HG03520 (cell line): ENCODE measurements at regions not wholly inside any gene's neighbourhood (a gene's known extent, or its start where the extent isn't known, plus 50 kb on each side); places are given as distances from the start of the nearest gene placed in this dataset.

Experiments used
- ATAC-seq: cut with Tn5 transposase; IDR thresholded peaks from one replicate; pipeline ENCODE4 v1.9.1; 2021; ENCODE audit warnings: mild to moderate bottlenecking, moderate library complexity; ENCODE audit not compliant: unreplicated experiment

DNA sequence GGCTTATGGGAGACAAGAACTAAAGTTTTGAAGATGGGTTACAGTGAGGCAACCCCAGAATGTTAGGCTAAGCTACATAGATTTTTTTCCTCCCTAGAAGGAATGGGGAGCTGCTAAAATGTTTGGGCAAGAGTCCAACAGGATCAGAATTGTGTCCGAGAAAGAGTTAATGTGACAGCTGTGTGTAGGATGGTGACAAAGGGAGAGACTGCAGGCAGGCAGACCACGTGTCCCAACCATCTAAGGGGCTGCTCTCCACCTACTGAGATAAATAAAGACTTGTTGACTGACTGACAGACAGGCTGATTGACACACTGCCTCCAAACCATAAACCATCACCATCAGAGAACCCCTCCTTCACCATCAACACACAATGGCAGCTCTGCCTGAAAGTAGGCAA lies 133.7 kb upstream of the CTTNBP2NL start:
- no peak for ATAC-seq

DNA sequence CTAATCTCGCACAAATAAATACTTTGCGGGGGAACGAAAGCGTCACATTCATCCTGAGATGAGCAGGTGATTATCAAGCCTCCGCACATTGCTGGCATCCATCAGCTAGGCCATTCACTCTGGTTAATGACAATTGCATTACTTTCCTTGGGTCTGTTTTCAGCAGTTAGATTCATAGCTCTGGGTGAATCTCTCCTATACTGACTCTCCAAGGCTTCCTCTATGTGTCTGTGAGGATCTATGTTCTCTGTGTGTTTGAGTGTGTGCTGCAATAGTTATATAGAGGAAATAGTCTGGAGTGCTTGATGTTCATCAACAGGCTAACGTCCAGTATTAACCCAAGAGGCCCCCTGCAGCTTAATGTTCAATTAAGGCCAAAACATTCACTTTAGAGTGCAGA lies 133.0 kb upstream of the CTTNBP2NL start:
- ATAC-seq, result no peak

GRCh38 chr1:112263453-112263852 lies 132.6 kb upstream of the CTTNBP2NL start:
- ATAC-seq, result no peak

DNA sequence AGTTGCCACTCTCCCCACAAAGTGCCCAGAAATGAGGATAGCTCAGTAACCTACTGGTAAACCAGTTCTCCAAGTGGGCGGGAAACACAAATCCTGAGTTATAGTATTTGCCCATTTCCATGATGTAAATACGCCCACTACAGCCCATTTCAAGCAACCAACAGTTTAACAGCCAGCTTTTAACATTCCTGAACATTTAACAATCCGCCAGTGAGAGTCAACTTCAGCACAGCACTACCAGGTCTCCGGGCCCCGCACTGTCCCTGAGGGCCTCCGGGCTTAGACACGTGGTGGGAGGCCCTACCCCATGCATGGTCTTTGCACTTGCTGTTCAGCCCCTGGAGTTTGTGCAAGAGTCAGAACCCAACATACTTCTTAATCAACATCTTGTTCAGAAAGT lies 132.0 kb upstream of the CTTNBP2NL start:
- ATAC-seq, result no peak

DNA sequence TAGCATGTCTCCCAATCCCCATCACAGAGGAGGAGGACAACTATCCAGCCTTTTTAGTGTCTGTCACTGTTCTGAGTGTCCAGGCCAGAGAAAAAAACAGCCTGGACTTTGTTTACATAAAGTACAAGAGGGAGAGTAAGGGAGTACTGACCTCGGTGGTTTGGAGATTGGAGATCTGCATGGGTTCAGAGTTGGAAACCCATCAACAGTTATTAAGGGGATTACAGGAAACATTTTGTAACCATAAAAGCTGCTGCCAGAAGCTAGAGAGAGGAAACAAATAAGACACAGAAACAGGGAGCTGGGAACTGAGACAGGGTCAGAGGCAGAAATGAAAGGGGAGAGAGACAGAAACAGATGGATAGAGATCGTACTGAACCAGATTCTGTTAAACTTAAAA lies 131.5 kb upstream of the CTTNBP2NL start:
- no peak for ATAC-seq

- no peak for ATAC-seq
Measured at GRCh38 chr1:112265931-112266330, 130.1 kb upstream of the CTTNBP2NL start.

- no peak for ATAC-seq
Measured at GRCh38 chr1:112267206-112267605, 128.8 kb upstream of the CTTNBP2NL start.

DNA sequence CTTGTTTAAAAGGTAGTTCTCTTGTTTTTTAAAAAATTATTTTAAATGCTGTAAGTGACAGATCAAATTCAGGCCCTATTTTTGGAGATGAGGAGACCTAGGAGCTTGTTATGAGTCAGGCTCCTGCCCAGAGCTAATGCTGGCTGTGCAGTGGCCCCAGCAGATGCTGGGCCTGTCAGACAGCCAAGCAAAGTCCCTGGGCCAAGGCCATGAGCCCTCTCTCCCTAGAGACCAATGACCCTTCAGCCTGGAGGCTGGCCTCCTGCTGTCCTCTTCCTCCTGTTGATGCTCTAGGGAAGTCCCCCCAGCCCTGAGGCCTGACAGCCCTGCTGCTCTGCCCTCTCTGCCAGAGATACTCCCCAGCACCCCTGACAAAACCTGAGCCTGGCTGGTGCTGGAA lies 128.1 kb upstream of the CTTNBP2NL start:
- no peak for ATAC-seq

DNA sequence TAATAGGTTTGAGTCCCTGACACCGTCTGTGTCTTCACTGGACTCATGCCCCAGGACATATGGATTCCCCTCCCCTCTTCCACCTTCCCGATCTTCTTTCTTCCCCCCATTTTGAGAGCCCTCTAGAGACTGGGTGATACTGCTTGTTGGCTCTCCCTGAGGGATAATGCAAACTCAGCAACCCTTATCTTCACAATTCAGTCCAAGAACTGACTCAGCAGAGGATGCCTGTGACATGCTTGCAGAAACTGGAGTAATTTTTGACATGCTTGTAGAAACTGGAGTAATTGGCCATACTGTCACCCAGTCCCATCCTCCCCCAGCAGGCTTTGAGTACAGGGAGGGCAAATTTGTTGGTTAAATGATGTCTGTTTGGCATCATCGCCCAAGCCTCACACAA lies 127.6 kb upstream of the CTTNBP2NL start:
- ATAC-seq, result no peak

DNA sequence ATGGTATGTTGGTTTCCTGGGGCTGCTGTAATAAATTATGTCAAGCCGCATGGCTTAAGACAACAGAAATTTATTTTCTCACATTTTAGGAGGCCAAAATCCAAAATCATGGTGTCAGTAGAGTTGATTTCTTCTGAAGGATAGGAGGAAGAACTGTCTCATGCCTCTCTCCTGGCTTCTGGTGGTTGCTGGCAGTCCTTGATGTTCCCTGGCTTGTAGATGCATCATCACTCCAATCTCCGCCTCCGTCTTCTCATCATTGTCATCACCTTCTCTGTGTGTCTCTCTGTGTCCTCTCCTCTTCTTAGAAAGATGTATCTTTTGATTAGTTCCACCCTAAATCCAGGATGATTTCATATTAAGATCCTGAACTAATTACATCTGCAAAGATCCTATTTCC lies 124.7 kb upstream of the CTTNBP2NL start:
- no peak for ATAC-seq

DNA sequence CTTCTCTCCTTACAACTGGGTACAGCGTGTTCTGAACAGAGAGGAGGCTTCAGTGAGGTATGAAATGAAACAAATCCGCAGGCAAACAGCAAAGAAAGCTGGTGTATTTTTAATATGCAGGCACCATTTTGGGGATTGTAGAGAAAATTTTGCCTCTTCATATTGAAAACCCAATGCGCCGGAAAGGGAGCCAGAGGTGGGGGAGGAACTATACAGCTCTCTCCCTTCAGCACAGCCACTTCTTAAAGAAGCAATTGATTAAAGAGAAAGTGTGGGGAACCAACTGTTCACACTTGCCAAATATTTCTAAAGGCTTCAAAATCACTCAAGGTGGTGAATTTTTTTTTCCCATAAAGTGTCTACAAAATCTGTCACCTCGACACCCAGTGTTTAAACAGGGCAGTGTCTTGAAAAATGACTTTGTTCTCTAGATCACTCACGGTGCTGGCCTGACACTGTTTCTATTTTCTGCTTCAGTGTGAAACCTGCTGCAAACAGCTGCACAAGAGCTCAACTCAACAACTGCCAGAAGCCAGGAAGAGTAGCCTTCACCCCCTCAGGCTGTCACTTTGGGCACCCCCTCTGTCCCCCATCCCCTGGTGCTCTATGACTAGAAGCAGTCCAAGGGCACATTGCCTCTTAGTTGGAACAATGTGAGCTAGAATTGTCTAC lies 123.8 kb upstream of the CTTNBP2NL start:
- no peak for ATAC-seq

GRCh38 chr1:112284796-112285195 lies 111.2 kb upstream of the CTTNBP2NL start:
- ATAC-seq, result no peak

GRCh38 chr1:112285316-112285715 lies 110.7 kb upstream of the CTTNBP2NL start:
- no peak for ATAC-seq

- no peak for ATAC-seq
Measured at GRCh38 chr1:112285746-112286145, 110.3 kb upstream of the CTTNBP2NL start.

DNA sequence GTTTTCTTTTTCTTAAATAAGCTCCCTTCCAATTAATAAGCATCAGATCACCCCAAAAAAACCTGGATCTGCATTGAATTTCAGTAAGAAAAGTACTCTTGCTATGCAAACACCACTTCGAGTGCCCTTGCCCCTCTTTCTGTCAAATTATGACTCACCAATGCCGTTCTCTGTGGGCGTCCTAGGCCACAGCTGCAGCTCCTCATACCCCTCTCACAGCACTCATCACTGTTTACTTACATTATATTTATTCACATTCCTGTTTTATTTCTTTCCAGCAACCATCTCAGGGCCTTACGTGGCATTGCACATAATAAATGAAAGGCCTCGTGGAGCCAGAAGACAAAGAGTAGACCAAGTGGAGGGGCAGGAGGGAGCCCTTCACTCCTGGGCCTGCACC lies 99.1 kb upstream of the CTTNBP2NL start:
- ATAC-seq, result no peak

- no peak for ATAC-seq
Measured at GRCh38 chr1:112297536-112297935, 98.5 kb upstream of the CTTNBP2NL start.

GRCh38 chr1:112298558-112298957 lies 97.5 kb upstream of the CTTNBP2NL start:
- ATAC-seq, result no peak

GRCh38 chr1:112304126-112304525 lies 91.9 kb upstream of the CTTNBP2NL start:
- no peak for ATAC-seq

GRCh38 chr1:112304612-112305011 lies 91.4 kb upstream of the CTTNBP2NL start:
- no peak for ATAC-seq

DNA sequence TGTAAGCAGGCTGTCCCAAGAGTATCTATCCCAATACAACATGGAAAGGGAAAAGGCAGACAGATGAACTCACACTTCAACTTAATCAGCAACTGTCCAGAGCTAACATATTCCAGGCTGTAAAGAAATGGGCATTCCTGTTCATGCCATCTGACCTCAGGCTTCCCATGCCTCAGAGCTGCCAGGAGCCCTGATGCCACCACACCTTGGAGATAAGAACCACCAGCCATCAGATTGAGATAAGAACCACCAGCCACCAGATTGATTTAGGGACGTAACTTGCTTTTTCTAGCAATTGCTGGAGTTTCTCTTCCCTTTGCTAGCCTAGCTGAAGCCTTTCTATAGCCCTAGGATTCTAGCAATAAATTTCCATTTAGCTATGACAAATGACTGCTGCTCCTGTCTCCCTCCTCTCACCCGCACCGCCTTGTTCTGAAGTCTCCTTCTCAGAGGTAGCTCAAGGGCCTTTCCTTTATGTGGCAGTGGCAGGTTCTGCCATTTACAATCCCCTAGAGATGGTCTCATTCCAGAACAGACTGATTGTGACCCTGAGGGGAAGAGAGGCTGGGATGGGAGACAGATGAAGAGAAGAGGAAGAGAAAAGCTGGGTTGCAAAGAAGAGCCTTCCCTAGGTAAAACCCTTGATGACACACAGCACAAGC lies 88.0 kb upstream of the CTTNBP2NL start:
- no peak for ATAC-seq

GRCh38 chr1:112308716-112309115 lies 87.3 kb upstream of the CTTNBP2NL start:
- no peak for ATAC-seq

DNA sequence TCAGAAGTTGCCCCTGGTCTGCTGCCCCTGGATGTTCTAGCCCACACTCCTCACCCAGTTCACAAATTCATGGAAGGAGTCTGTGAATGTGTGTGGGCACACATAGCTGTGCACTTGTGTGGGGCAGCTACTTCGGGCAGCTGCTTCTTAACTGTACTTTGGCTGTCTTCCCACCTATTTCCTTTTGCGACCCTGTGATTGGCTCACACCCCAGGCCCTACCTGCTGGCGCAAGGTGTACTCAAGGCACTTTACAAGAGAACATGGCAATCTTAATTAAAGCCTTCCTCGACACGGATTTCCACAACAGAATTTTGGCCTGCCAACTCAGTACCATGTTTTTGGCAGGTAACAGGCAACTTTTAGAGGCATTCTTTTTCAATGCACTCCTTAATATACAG lies 86.5 kb upstream of the CTTNBP2NL start:
- ATAC-seq, result no peak

DNA sequence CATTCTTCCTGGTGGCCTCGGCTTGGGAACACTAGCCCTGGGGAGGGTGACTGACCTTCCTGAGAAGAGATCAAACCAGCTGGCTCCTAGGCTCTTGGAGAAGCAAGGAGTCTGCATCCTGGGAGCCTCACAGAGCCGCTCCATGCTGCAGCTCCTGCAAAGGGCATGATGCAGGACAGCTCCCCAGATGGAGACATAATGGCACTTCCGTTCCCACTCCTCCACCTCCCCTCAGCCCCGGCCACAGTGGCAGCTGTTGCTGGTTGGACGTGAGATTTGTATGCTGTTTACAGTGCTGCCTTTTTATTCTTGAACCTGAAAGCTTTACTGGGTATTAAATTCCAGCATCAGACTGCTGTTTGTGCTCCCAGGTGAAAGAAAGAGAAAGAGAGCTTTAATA lies 83.7 kb upstream of the CTTNBP2NL start:
- no peak for ATAC-seq
